ENCODE measurements at regions not wholly inside any gene's neighbourhood (a gene's known extent, or its start where the extent isn't known, plus 50 kb on each side); places are given as distances from the start of the nearest gene placed in this dataset.
A peak's percentile ranks its signal among the peaks of the same experiment; 100 is the strongest.
"Not testable (repeated sequence)": the region's sequence is repeated elsewhere in the genome, so short reads cannot be mapped to it uniquely, and the experiment has no call there.

- H3K4me2 ChIP-seq (ENCODE audit: insufficient read depth, low read length): no peak overlapping the region
- H2AFZ ChIP-seq (ENCODE audit: low read depth, low read length): no peak overlapping the region
- H3K9me3 ChIP-seq (ENCODE audit: insufficient read depth, low read length, severe bottlenecking): no peaks in the 10 kb centered on the region
- H3K27me3 ChIP-seq (ENCODE audit: insufficient read depth, low read length, poor library complexity): no peaks in the 10 kb centered on the region
- H3K27ac ChIP-seq (ENCODE audit: low read length): no peak overlapping the region
- TF ChIP-seq EZH2 (IDR thresholded peaks at IDR 0.05; ENCODE audit: borderline replicate concordance, low read depth, low read length, severe bottlenecking) (no peak), CTCF (IDR thresholded peaks at IDR 0.05; ENCODE audit: borderline replicate concordance, extremely low read depth, low read length, poor library complexity, severe bottlenecking) (peak; percentile 68)
- ATAC-seq (ENCODE audit: insufficient read depth, low read depth) (peak; percentile 59; the same call in 1 of the 3 replicates), DNase-seq (no peak)
- H4K20me1 ChIP-seq (ENCODE audit: insufficient read depth, low read length): no peaks in the 10 kb centered on the region
- no peaks in the 10 kb centered on the region for H3K36me3 ChIP-seq (ENCODE audit: insufficient read depth, low read length)
- H3K79me2 ChIP-seq (ENCODE audit: insufficient read depth, low read length): no peaks in the 10 kb centered on the region
- H3K9ac ChIP-seq (ENCODE audit: low read depth, low read length): no peak overlapping the region
- no peak overlapping the region for H3K4me3 ChIP-seq (ENCODE audit: low read depth in 1 of 2, low read length in 2 of 2)
- no peaks in the 10 kb centered on the region for H3K4me1 ChIP-seq (ENCODE audit: insufficient read depth, low read length)
Observed at GRCh38 chr1:104648269-104648691, 898.6 kb downstream of the AMY1C start.

GRCh38 chr1:104664374-104664773 is 914.7 kb downstream of the AMY1C start:
- not testable (repeated sequence) for H3K79me2 ChIP-seq (ENCODE audit: insufficient read depth, low read length); H3K4me3 ChIP-seq (ENCODE audit: low read depth in 1 of 2, low read length in 2 of 2); H3K27me3 ChIP-seq (ENCODE audit: insufficient read depth, low read length, poor library complexity)

GRCh38 chr1:104665300-104665699 is 915.6 kb downstream of the AMY1C start:
- Histone ChIP-seq H3K4me3 (ENCODE audit: low read depth in 1 of 2, low read length in 2 of 2) (no peak overlapping the region), H3K79me2 (ENCODE audit: insufficient read depth, low read length) (no peaks in the 10 kb centered on the region), H3K4me2 (ENCODE audit: insufficient read depth, low read length) (no peak overlapping the region), H3K4me1 (ENCODE audit: insufficient read depth, low read length) (no peaks in the 10 kb centered on the region), H3K9ac (ENCODE audit: low read depth, low read length) (no peak overlapping the region), H3K27ac (ENCODE audit: low read length) (no peak overlapping the region), H4K20me1 (ENCODE audit: insufficient read depth, low read length) (no peaks in the 10 kb centered on the region), H2AFZ (ENCODE audit: low read depth, low read length) (no peak overlapping the region), H3K36me3 (ENCODE audit: insufficient read depth, low read length) (no peaks in the 10 kb centered on the region), H3K27me3 (ENCODE audit: insufficient read depth, low read length, poor library complexity) (no peaks in the 10 kb centered on the region), H3K9me3 (ENCODE audit: insufficient read depth, low read length, severe bottlenecking) (no peaks in the 10 kb centered on the region)
- ATAC-seq (ENCODE audit: insufficient read depth, low read depth) (no peak), DNase-seq (no peak)
- TF ChIP-seq CTCF (IDR thresholded peaks at IDR 0.05; ENCODE audit: borderline replicate concordance, extremely low read depth, low read length, poor library complexity, severe bottlenecking) (no peak), EZH2 (IDR thresholded peaks at IDR 0.05; ENCODE audit: borderline replicate concordance, low read depth, low read length, severe bottlenecking) (no peak)

More at GRCh38 chr1:104664374-104664773, 914.7 kb downstream of the AMY1C start:
- H2AFZ ChIP-seq (ENCODE audit: low read depth, low read length); H3K4me1 ChIP-seq (ENCODE audit: insufficient read depth, low read length); H3K9ac ChIP-seq (ENCODE audit: low read depth, low read length); ATAC-seq (ENCODE audit: insufficient read depth, low read depth); H3K4me2 ChIP-seq (ENCODE audit: insufficient read depth, low read length); H3K27ac ChIP-seq (ENCODE audit: low read length); H3K36me3 ChIP-seq (ENCODE audit: insufficient read depth, low read length); H4K20me1 ChIP-seq (ENCODE audit: insufficient read depth, low read length); DNase-seq; H3K9me3 ChIP-seq (ENCODE audit: insufficient read depth, low read length, severe bottlenecking): not testable (repeated sequence)

GRCh38 chr1:104671684-104672353 is 922.1 kb downstream of the AMY1C start:
- no peak for ATAC-seq (ENCODE audit: insufficient read depth, low read depth)
- Histone ChIP-seq H3K4me1 (ENCODE audit: insufficient read depth, low read length) (no peaks in the 10 kb centered on the region), H3K4me3 (ENCODE audit: low read depth in 1 of 2, low read length in 2 of 2) (no peak overlapping the region), H3K9ac (ENCODE audit: low read depth, low read length) (no peak overlapping the region), H3K79me2 (ENCODE audit: insufficient read depth, low read length) (no peaks in the 10 kb centered on the region), H3K36me3 (ENCODE audit: insufficient read depth, low read length) (no peaks in the 10 kb centered on the region), H3K9me3 (ENCODE audit: insufficient read depth, low read length, severe bottlenecking) (no peaks in the 10 kb centered on the region), H4K20me1 (ENCODE audit: insufficient read depth, low read length) (no peaks in the 10 kb centered on the region), H3K4me2 (ENCODE audit: insufficient read depth, low read length) (no peak overlapping the region), H2AFZ (ENCODE audit: low read depth, low read length) (no peak overlapping the region), H3K27me3 (ENCODE audit: insufficient read depth, low read length, poor library complexity) (no peaks in the 10 kb centered on the region), H3K27ac (ENCODE audit: low read length) (no peak overlapping the region)
- TF ChIP-seq CTCF (IDR thresholded peaks at IDR 0.05; ENCODE audit: borderline replicate concordance, extremely low read depth, low read length, poor library complexity, severe bottlenecking) (no peak), EZH2 (IDR thresholded peaks at IDR 0.05; ENCODE audit: borderline replicate concordance, low read depth, low read length, severe bottlenecking) (no peak)
- DNase-seq: no peak
